ENCODE measurements at regions not wholly inside any gene's neighbourhood (a gene's known extent, or its start where the extent isn't known, plus 50 kb on each side); places are given as distances from the start of the nearest gene placed in this dataset.

DNA sequence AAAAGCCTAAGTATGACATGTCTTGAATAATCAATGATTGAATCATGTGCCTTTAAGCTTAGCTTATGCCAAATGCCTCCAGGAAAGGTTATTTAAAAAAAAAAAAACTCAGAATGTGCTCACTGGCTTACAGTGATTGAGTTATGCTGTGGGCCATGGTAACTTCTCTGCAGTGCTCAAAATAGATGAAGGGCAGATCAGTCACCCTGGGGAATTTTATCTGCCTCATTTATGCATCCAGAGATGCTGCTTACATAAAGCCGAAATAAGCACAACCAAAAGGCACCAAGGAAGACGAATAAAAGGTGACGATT, 118.7 kb upstream of the MDM1 start:
- no peak for DNase-seq (ENCODE audit: low read depth)

- DNase-seq (ENCODE audit: low read depth), result no peak
Measured at GRCh38 chr12:68451261-68452077, 119.3 kb upstream of the MDM1 start.

GRCh38 chr12:68452078-68452715, 120.0 kb upstream of the MDM1 start:
- DNase-seq (ENCODE audit: low read depth), result no peak

DNA sequence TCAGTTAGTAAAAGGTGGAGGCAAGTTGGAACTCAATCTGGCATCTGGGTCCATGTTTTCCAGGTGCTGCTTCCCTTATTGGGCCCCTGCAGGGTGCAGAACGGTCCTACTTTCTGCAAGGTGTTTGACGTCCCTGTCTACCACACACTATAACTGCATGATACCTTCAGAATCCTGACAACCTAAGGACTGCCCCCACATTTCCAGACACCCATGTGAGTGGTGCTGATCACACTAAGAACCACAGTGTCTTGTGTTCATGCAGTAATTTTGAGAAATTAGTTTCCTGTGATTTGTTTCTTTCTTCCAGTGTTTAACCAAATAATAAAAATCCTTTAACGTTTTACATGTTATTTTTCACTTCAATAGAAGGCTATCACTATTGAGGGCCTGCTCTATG, 121.1 kb upstream of the MDM1 start:
- DNase-seq (ENCODE audit: low read depth), result no peak

- no peak for DNase-seq (ENCODE audit: low read depth)
Measured at GRCh38 chr12:68453876-68454275, 121.7 kb upstream of the MDM1 start.

- no peak for DNase-seq (ENCODE audit: low read depth)
Measured at GRCh38 chr12:68454892-68455291, 122.7 kb upstream of the MDM1 start.

- DNase-seq (ENCODE audit: low read depth), result no peak
Measured at GRCh38 chr12:68455691-68456345, 123.7 kb upstream of the MDM1 start.

DNA sequence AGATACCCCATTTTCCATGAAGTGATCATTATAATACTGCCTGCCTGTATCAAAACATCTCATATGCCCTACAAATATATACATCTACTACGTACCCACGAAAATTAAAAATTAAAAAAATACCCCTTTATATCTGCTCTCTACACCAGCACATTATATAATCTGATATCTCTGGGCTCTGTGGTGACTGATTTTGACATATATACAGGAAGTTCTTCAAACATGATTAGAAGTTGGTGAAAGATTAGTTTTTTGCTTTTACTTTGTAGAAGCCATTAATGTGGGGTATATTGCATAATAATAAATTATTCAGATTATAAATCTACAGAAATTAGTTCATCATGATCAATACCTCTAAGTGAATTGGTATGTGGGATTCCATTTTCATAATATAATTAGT, 126.7 kb upstream of the MDM1 start:
- no peak for DNase-seq (ENCODE audit: low read depth)

DNA sequence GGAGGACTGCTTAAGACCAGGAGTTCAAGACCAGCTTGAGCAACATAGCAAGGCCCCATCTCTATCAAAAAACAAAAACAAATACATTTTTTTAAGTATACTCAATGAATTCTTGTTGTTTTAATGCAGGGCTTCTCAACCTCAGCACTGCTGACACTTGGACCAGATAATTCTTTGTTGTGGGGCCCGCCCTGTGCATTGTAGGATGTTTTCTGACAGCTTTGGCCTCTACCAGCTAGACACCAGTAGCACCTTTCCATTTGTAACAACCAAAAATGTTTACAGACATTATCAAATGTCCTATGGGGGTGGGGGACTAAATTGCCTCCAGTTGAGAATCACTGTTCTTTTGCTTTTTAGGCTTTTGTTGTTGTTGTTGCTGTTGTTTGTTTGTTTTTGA, 128.1 kb upstream of the MDM1 start:
- DNase-seq (ENCODE audit: low read depth), result no peak

DNA sequence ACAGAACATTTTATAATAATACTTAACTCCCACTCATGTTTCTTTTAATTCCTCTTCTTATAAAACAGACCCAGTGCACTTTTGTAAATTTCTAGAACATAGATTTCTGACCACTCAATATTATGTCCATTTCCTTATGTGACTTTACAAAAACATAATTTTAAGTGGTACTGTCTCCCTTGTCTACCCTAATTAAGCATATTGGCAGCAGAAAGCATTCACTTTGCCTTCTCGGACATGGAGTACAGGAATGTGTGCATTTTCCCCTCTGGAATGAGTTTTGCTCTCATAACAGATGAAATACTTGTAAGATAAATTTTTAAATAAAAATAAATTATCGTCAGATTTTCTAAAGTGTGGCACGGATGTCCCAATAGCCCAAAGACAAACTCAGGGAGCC, 129.5 kb upstream of the MDM1 start:
- no peak for DNase-seq (ENCODE audit: low read depth)

DNA sequence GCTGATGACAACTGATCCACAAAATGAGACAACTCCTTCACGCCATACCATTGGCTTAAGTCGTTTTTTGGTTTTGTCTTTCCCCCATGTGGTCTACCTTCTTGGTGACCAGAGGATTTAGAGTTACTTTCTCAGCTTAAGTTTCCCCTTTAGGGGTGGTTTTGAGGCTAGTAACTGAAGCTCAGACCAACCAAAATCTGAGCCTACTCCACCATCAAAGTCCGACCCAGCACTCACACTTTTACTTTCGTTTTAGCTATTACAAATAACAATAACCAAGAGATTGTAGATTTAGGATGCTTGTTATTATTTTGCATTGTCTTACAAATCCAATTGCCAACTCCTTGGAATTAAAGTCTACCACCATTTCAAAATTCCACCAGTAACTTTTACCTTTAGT, 130.6 kb upstream of the MDM1 start:
- no peak for DNase-seq (ENCODE audit: low read depth)

DNA sequence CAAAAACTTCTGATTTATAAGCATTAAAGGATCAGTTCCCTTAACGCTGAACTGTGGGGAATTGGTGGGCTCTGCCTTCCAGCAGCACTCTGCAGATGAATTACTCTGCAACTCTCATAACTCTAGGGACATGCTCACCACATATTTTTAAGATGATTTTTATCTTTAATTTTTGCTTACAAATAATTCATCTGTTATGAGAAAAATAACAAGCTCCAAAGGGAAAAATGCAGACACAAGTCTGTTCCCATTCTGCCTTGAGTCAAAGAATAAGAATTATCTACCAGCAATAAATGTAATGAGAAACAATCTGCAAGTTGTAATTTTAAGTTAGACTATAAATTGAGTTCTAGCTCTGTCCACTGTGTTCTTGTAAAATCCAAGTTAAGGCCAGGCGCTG, 133.1 kb upstream of the MDM1 start:
- no peak for DNase-seq (ENCODE audit: low read depth)

DNA sequence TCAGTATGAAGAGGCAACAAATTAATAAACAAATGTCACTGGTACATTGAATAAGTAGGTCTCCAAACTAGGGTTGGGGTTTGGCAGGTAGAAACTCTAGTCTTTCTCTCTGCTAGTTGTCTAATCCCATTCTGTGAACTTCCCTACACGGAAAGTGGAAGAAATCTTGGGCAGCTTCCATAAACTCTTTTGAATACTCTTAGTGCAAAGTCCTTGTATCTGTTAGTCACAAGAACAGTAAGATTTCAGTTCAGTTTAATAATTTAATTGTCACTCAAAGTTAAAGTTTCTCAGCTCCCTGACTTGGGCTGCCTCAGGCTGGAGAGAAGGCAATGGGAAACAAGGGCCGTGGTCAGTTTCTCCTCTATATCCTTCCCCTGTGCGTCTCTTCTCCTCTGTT, 135.4 kb upstream of the MDM1 start:
- DNase-seq (ENCODE audit: low read depth), result no peak

GRCh38 chr12:68468036-68468435, 135.9 kb upstream of the MDM1 start:
- DNase-seq (ENCODE audit: low read depth), result no peak

GRCh38 chr12:68469113-68469512, 137.0 kb upstream of the MDM1 start:
- no peak for DNase-seq (ENCODE audit: low read depth)

GRCh38 chr12:68470664-68471328, 138.6 kb upstream of the MDM1 start:
- DNase-seq (ENCODE audit: low read depth), result no peak

DNA sequence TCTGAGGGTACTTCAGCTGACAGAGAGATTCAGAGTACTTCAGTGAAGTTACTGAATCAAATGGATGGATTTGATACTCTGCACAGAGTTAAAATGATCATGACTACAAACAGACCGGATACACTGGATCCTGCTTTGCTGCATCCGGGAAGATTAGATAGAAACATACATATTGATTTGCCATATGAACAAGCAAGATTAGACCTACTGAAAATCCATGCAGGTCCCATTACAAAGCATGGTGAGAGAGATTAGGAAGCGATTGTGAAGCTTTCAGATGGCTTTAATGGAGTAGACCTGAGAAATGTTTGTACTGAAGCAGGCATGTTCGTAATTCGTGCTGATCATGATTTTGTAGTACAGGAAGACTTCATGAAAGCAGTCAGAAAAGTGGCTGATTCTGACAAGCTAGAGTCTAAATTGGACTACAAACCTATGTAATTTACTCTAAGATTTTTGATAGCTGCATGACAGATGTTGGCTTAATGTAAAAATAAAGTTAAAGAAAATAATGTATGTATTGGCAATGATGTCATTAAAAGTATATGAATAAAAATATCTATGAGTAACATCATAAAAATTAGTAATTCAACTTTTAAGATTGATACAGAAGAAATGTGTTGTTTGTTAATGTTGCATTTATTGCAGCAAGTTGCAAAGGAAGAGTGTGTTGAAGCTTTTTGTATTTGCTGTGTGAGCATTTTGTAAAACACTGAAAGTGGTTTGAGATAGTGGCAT, 136.1 kb upstream of the RAP1B start:
- DNase-seq (ENCODE audit: low read depth), result no peak

DNA sequence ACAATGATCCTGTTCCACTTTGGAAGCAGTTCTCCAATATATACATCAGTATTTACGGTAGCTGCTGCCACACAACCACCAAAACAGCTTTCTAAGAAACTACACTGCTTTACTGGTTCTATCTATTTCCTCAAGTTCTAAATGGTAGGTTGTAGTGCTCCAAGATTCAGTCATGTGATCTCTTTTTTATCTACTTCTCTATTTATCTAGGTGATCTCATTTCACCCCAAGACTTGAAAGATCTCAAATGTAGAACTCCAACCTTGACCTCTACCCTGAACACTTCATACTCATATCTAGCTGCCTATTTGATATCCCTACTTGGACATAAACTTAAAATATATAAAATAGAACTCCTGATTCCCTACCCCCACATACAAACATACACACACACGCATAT, 133.9 kb upstream of the RAP1B start:
- no peak for DNase-seq (ENCODE audit: low read depth)

DNA sequence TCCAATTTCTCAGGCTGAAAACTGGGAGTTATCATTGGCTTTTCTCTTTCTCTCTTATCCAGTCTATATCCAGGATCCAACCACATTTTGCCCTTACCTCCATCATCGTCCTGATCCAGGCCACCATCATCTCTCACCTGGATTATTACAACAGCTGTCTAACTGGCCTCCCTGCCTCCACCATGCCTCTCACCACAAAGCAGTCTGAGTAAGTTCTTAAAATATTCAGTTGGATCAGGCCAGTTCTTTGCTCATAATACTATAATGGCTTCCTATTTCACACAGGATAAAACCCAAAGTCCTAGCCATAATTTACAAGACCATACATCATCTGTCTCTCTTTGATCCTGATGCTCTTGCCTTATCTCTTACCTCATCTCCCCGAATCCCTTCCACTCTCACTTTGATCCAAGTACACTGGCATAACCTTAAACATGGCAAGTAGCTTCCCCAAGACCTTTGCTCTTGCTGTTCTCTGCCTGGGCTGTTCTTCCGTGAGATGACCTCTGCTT, 133.4 kb upstream of the RAP1B start:
- DNase-seq (ENCODE audit: low read depth), result no peak

GRCh38 chr12:68477906-68478305, 132.8 kb upstream of the RAP1B start:
- DNase-seq (ENCODE audit: low read depth), result no peak

DNA sequence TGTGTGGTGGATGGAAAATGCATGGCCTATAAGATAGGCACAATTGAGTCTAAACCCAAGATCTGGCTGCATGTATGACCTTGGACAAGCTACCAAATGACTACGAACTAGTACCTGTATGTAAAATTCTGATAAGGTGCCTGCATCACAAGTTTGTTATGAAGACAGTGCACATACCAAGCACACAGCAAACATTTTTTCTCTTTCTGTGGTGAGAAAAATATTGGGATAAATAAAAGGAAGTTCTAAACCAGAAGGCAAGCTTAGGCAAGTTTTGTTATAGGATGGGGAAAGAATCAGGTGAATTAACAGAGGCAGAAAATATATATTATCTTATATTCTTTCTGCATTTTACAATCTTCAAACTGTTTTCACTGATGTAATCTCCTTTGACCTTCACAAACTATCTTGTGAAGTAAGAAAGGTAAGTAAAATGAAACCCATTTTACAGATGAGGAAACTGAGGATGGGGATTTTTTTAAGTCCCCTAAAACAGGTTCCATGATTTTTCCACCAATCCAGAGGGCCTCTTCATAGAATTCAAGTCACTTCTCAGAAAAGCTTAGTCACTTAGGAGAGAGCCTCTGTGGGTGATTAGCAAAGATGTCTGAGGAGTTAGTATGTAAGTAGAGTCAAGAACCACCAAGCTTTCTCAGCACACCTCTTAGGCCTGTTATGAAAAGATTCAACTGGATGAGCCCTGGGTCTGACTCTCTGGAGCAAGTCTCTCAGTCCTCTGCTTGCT, 132.0 kb upstream of the RAP1B start:
- no peak for DNase-seq (ENCODE audit: low read depth)
